ENCODE measurements at regions not wholly inside any gene's neighbourhood (a gene's known extent, or its start where the extent isn't known, plus 50 kb on each side); places are given as distances from the start of the nearest gene placed in this dataset.
A peak's percentile ranks its signal among the peaks of the same experiment; 100 is the strongest.

- DNase-seq (ENCODE audit: insufficient read length, low spot score), result no peak
- FAIRE-seq, result peak; percentile 74
- TF ChIP-seq POLR2A (IDR thresholded peaks at IDR 0.05; ENCODE audit: low read depth, low read length) (no peak), PAX5 (IDR thresholded peaks at IDR 0.05; ENCODE audit: insufficient read depth, low read length, severe bottlenecking) (no peak), TAF1 (IDR thresholded peaks at IDR 0.05; ENCODE audit: low read depth, low read length) (no peak), POLR2AphosphoS5 (IDR thresholded peaks at IDR 0.05; ENCODE audit: low read depth, low read length) (no peak), POU2F2 (IDR thresholded peaks at IDR 0.05; ENCODE audit: low read depth, low read length) (no peak)
Observed at GRCh38 chr13:42384265-42384664, 112.3 kb downstream of the AKAP11 start.

- TF ChIP-seq POU2F2 (IDR thresholded peaks at IDR 0.05; ENCODE audit: low read depth, low read length) (no peak), TAF1 (IDR thresholded peaks at IDR 0.05; ENCODE audit: low read depth, low read length) (no peak), POLR2A (IDR thresholded peaks at IDR 0.05; ENCODE audit: low read depth, low read length) (no peak), PAX5 (IDR thresholded peaks at IDR 0.05; ENCODE audit: insufficient read depth, low read length, severe bottlenecking) (no peak), POLR2AphosphoS5 (IDR thresholded peaks at IDR 0.05; ENCODE audit: low read depth, low read length) (no peak), SPI1 (IDR thresholded peaks at IDR 0.05; ENCODE audit: low read depth, low read length) (no peak)
- FAIRE-seq (peak; percentile 67), DNase-seq (ENCODE audit: insufficient read length, low spot score) (no peak)
Observed at GRCh38 chr13:42388326-42388725, 116.4 kb downstream of the AKAP11 start.

- no peak for DNase-seq (ENCODE audit: insufficient read length, low spot score)
- TF ChIP-seq POLR2AphosphoS5 (IDR thresholded peaks at IDR 0.05; ENCODE audit: low read depth, low read length), result no peak
- no peak for TF ChIP-seq POU2F2 (IDR thresholded peaks at IDR 0.05; ENCODE audit: low read depth, low read length)
- no peak for TF ChIP-seq SPI1 (IDR thresholded peaks at IDR 0.05; ENCODE audit: low read depth, low read length)
- no peak for TF ChIP-seq POLR2A (IDR thresholded peaks at IDR 0.05; ENCODE audit: low read depth, low read length)
- no peak for TF ChIP-seq PAX5 (IDR thresholded peaks at IDR 0.05; ENCODE audit: insufficient read depth, low read length, severe bottlenecking)
- TF ChIP-seq TAF1 (IDR thresholded peaks at IDR 0.05; ENCODE audit: low read depth, low read length), result no peak
- no peak for FAIRE-seq
Observed at GRCh38 chr13:42389041-42389440, 117.1 kb downstream of the AKAP11 start.

- no peak for TF ChIP-seq POU2F2 (IDR thresholded peaks at IDR 0.05; ENCODE audit: low read depth, low read length)
- no peak for TF ChIP-seq POLR2AphosphoS5 (IDR thresholded peaks at IDR 0.05; ENCODE audit: low read depth, low read length)
- TF ChIP-seq POLR2A (IDR thresholded peaks at IDR 0.05; ENCODE audit: low read depth, low read length), result no peak
- TF ChIP-seq TAF1 (IDR thresholded peaks at IDR 0.05; ENCODE audit: low read depth, low read length), result no peak
- TF ChIP-seq SPI1 (IDR thresholded peaks at IDR 0.05; ENCODE audit: low read depth, low read length), result no peak
- TF ChIP-seq PAX5 (IDR thresholded peaks at IDR 0.05; ENCODE audit: insufficient read depth, low read length, severe bottlenecking), result no peak
- FAIRE-seq (peak; percentile 50), DNase-seq (ENCODE audit: insufficient read length, low spot score) (no peak)
Observed at GRCh38 chr13:42392180-42392579, 120.2 kb downstream of the AKAP11 start.

- no peak for TF ChIP-seq POLR2A (IDR thresholded peaks at IDR 0.05; ENCODE audit: low read depth, low read length)
- no peak for TF ChIP-seq SPI1 (IDR thresholded peaks at IDR 0.05; ENCODE audit: low read depth, low read length)
- peak; percentile 83 for FAIRE-seq
- DNase-seq (ENCODE audit: insufficient read length, low spot score), result no peak
Observed at GRCh38 chr13:42392716-42393572, 121.0 kb downstream of the AKAP11 start.

- TF ChIP-seq POLR2A (IDR thresholded peaks at IDR 0.05; ENCODE audit: low read depth, low read length) (peak; percentile 35; the same call in 1 of the 2 replicates), SPI1 (IDR thresholded peaks at IDR 0.05; ENCODE audit: low read depth, low read length) (no peak)
- FAIRE-seq, result no peak
- DNase-seq (ENCODE audit: insufficient read length, low spot score), result no peak
Observed at GRCh38 chr13:42393573-42394360, 121.8 kb downstream of the AKAP11 start.

- FAIRE-seq, result no peak
- TF ChIP-seq TAF1 (IDR thresholded peaks at IDR 0.05; ENCODE audit: low read depth, low read length), result no peak
- TF ChIP-seq POLR2A (IDR thresholded peaks at IDR 0.05; ENCODE audit: low read depth, low read length), result no peak; the same call in 1 of the 2 replicates
- TF ChIP-seq POLR2AphosphoS5 (IDR thresholded peaks at IDR 0.05; ENCODE audit: low read depth, low read length), result peak; percentile 47; the same call in 1 of the 2 replicates
- TF ChIP-seq PAX5 (IDR thresholded peaks at IDR 0.05; ENCODE audit: insufficient read depth, low read length, severe bottlenecking), result no peak
- DNase-seq (ENCODE audit: insufficient read length, low spot score), result no peak
Observed at GRCh38 chr13:42394361-42394708, 122.4 kb downstream of the AKAP11 start.

GRCh38 chr13:42394711-42395085 lies 122.7 kb downstream of the AKAP11 start:
- FAIRE-seq (no peak), DNase-seq (ENCODE audit: insufficient read length, low spot score) (no peak)
- TF ChIP-seq POLR2AphosphoS5 (IDR thresholded peaks at IDR 0.05; ENCODE audit: low read depth, low read length) (no peak), POLR2A (IDR thresholded peaks at IDR 0.05; ENCODE audit: low read depth, low read length) (no peak), SPI1 (IDR thresholded peaks at IDR 0.05; ENCODE audit: low read depth, low read length) (no peak), POU2F2 (IDR thresholded peaks at IDR 0.05; ENCODE audit: low read depth, low read length) (no peak)

- no peak for TF ChIP-seq PAX5 (IDR thresholded peaks at IDR 0.05; ENCODE audit: insufficient read depth, low read length, severe bottlenecking)
- peak; percentile 77 for TF ChIP-seq SPI1 (IDR thresholded peaks at IDR 0.05; ENCODE audit: low read depth, low read length)
- TF ChIP-seq POU2F2 (IDR thresholded peaks at IDR 0.05; ENCODE audit: low read depth, low read length), result peak; percentile 37; the same call in 1 of the 2 replicates
- peak; percentile 52; the same call in 1 of the 2 replicates for TF ChIP-seq TAF1 (IDR thresholded peaks at IDR 0.05; ENCODE audit: low read depth, low read length)
- no peak for TF ChIP-seq POLR2AphosphoS5 (IDR thresholded peaks at IDR 0.05; ENCODE audit: low read depth, low read length)
- TF ChIP-seq POLR2A (IDR thresholded peaks at IDR 0.05; ENCODE audit: low read depth, low read length), result peak; percentile 46; the same call in 1 of the 2 replicates
- DNase-seq (ENCODE audit: insufficient read length, low spot score), result no peak
- FAIRE-seq, result peak; percentile 92
Observed at GRCh38 chr13:42395086-42395821, 123.3 kb downstream of the AKAP11 start.

Measured in GM12891 (cell line).